SKM-1 treated with dmso at 0.1 percent for 144 hours (cell line): ENCODE measurements at regions not wholly inside any gene's neighbourhood (a gene's known extent, or its start where the extent isn't known, plus 50 kb on each side); places are given as distances from the start of the nearest gene placed in this dataset.
"Not testable (repeated sequence)": the region's sequence is repeated elsewhere in the genome, so short reads cannot be mapped to it uniquely, and the experiment has no call there.

ENCODE experiments used
- DNase-seq: peaks from one replicate; lab custom pipeline; 2025; ENCODE audit not compliant: unreplicated experiment; lab: John Stamatoyannopoulos, UW

GRCh38 chr7:76852362-76852761, 179.8 kb downstream of the SPDYE17 start:
- not testable (repeated sequence) for DNase-seq

GRCh38 chr7:76851617-76852016, 180.5 kb downstream of the SPDYE17 start:
- DNase-seq = not testable (repeated sequence)

- not testable (repeated sequence) for DNase-seq
These were observed 182.1 kb downstream of the SPDYE17 start for GRCh38 chr7:76849887-76850563.

DNA sequence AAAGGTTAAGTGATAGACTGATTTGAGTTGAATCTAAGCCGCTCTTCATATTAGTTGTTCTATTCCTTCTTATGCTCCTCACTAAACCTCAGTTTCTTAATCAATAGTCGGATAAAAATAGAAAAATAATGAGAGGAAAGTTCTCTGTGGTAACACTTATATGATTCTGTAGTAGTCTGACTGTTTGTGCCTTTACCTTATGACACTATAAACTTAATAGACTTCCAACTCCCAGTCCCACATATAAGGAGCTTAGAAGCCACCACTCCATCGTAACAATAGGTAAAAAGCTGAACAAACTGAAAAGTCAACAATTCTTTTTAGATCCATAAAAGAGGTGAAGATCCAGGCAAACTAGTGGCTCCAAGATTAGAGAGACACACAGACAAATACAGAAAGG, 192.3 kb downstream of the SPDYE17 start:
- DNase-seq = not testable (repeated sequence)

DNA sequence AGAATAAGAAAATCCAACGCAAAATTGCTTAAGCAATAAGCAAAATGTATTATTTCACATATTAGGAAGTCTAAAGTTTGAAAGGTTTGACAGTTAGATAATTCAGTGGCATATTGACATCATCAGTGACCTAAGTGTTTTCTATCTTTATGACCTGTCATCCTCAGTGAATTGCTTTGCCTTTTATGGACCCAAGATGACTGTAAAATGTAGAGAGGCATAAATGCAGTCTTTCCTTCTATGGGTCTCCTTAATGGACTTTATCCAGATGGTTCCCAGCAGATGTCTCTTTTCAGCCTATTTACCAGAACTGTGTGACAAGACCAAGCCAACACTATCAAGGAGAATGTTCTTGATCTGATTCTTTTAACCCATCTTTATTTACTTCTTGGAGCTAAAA, 192.9 kb downstream of the SPDYE17 start:
- DNase-seq = not testable (repeated sequence)

GRCh38 chr7:76838357-76838756, 193.8 kb downstream of the SPDYE17 start:
- not testable (repeated sequence) for DNase-seq

DNA sequence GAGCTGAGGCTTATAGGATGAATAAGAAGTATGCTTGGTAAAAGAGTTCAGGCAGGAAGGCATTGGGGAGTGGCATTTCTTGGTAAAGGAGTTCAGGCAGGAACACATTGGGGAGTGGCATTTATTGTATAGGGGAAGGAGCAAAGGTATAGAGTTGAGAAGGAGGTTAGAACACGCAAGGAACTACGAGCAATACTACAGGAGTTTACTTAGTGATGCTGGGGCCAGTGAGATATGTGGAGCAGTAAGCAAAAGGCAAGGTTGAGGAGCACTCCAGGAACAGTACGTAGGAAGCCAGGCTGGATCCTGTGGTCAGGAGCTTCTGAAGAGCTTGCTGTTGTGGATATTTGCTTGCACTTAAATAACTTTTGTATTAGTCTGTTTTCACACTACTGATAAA, 202.2 kb upstream of the POMZP3 start:
- DNase-seq = not testable (repeated sequence)

- DNase-seq = not testable (repeated sequence)
These were observed 199.1 kb upstream of the POMZP3 start for GRCh38 chr7:76826181-76826580.

DNA sequence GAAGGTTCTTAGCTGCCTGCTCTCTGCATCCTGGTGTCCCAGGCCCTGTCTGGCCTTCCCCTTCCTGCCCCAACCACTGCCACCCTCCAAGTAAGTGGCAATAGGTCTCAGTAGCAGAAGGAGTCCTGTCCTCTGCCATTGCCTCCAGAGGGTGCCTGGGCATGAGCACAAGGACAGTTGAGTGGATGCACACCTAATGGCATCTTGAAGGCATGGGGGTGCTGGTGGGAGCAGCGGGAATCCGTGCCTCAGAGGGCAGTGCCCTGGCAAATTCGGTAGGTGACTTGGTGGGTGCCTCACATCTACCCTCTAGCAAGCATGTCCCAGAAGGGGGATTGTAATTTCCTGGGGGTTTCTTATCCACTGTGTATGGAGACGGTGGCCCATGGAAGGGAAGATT, 182.8 kb upstream of the POMZP3 start:
- not testable (repeated sequence) for DNase-seq

- not testable (repeated sequence) for DNase-seq
These were observed 180.6 kb upstream of the POMZP3 start for GRCh38 chr7:76807588-76808100.

DNA sequence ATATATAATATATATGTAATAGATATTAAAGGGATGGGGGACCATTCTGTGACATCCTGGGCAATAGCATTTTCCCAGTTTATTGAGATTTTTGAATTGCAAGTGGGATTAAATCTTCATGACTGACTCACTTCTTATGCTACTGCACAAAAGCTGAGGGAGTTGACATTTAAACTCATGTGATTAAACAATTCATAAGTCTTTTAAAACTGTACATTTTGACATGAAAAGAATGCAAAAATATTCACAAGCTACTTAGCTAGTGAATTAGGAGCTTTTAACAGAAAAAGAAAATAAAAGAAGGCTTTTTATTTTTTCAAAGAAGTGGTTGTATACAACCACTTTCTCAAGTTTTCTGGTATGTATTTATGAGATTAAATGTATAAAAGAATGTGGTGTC, 179.4 kb upstream of the POMZP3 start:
- DNase-seq = not testable (repeated sequence)

- not testable (repeated sequence) for DNase-seq
These were observed 178.9 kb upstream of the POMZP3 start for GRCh38 chr7:76806010-76806409.

GRCh38 chr7:76805262-76805661, 178.2 kb upstream of the POMZP3 start:
- not testable (repeated sequence) for DNase-seq

DNA sequence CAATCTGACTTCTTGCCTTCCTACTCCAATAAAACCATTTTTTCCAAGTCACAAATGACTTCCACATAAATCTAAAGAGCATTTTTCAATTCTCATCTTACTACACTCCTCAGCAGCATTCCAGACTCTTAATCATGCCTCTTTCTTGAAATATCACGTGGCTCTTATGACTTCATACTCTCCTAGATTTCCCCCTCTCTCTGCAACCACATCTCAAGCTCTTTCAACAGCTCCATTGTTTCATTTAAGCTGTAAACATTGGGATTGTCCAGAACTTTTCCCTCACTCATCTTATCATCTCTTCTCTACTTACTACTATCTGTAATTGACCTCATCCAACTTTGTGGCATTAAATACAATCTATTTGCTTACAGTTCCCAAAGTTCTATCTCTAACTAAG, 170.6 kb upstream of the POMZP3 start:
- not testable (repeated sequence) for DNase-seq

- DNase-seq = not testable (repeated sequence)
These were observed 153.6 kb upstream of the POMZP3 start for GRCh38 chr7:76780693-76781092.

- not testable (repeated sequence) for DNase-seq
These were observed 147.2 kb upstream of the POMZP3 start for GRCh38 chr7:76774279-76774678.

DNA sequence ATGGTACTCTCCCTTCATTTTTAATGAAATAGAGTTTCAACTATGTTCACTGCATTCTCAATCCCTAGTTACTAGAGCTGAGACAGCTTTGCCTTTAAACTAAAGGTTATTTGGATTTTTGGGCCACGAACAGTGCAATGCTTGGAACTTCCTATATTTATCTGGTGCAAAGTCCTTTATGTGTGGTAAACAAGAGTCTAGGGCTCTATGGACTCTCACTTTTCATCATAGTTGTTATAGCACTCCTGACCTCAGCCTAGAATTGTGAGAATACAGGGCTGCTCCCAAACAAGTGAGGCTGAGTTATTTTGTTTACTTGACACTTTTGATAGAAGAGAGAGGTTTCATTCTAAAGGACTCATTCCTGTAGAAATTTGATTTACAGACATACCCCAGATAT, 144.9 kb upstream of the POMZP3 start:
- not testable (repeated sequence) for DNase-seq

DNA sequence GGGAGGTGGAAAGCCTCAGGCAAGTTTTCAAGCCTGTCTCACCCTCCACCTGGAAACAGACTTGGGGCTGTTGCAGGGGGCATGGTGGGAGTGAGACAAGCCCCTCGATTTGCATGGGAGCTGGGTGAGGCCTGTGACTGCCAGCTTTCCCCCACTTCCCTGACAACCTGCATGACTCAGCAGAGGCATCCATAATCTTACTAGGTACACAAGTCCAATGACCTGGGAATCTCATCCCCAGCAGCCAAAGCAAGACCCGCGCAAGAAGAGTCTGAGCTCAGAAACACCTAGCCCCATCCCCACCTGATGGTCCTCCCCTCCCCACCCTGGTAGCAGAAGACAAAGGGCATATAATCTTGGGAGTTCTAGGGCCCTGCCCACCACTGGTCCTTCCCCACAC, 136.9 kb upstream of the POMZP3 start:
- not testable (repeated sequence) for DNase-seq

GRCh38 chr7:76760546-76761220, 133.6 kb upstream of the POMZP3 start:
- not testable (repeated sequence) for DNase-seq

GRCh38 chr7:76739538-76739937, 112.5 kb upstream of the POMZP3 start:
- not testable (repeated sequence) for DNase-seq

- not testable (repeated sequence) for DNase-seq
These were observed 109.6 kb upstream of the POMZP3 start for GRCh38 chr7:76736724-76737123.

DNA sequence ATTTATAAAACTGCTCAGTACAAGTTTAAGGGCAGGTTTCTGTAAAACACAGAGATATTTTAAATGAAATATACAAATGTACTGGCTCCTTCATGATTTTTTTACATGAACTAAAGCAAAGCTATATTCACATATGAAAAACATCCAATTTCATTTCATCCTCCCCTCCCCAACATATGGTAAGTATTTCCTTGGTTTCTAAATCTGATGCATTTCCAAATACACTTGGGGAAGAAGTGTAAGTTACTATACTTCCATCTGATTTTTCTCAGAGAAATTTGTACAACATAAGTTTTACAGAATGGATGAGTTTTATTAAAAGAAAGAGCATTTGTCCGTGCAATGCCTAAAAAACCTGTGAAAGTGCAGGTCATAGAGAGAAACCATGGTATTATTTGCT, 109.0 kb upstream of the POMZP3 start:
- DNase-seq = not testable (repeated sequence)
